NCI-H82 treated with DMSO at 0.1 percent for 48 hours (cell line): ENCODE measurements at regions not wholly inside any gene's neighbourhood (a gene's known extent, or its start where the extent isn't known, plus 50 kb on each side); places are given as distances from the start of the nearest gene placed in this dataset.
A peak's percentile ranks its signal among the peaks of the same experiment; 100 is the strongest.

Experiments
- DNase-seq: peaks from one replicate; lab custom pipeline; 2025; ENCODE audit not compliant: unreplicated experiment; lab: John Stamatoyannopoulos, UW

DNA sequence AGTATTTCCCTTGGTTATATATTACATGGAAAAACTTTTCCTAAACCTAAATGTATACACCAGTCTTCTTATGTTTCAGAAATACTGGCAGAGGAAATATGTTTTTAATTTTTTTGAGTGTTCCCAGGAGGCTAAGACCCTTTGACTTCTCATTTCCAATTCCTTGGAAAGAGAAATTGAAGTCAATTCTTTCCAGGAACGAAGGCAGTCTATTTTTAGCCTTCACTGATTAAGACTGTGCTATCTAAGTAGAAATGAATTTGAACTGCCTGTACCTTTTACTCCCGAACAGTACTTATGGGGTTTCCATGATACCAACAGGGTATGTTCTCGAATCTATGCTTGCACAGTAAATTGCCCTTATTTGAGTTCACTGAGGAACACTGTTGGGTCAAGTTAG is 340.3 kb upstream of the CD180 start:
- no peak for DNase-seq

DNA sequence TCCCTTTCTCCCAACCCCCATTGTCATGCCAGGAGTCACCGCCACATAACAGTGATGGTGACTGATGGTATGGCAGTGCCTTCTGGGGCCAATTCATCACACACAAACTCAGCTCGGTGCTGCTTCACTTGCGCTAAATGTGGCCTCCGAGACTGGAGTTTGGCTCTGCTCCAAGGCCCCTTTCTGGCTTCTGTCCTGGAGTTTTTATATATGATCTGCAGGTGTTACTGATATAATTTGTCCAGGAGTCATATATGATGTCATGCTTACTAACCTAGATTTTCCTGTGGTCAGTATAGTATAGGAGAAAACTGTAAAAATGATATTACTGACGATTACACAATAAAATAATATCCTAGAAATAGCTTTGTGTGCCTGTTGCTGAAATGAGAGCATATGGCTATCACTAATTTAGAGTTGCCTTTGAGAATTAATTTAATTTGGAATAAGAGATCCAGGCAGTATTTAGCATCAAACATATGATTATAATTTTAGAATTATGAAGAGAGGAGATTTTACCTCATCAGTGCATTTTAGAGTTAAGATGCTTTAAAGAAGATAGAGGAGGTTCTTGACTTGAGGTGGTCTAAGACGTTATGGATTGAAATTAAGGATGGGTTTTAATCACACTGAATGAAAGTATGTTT is 334.1 kb upstream of the CD180 start:
- DNase-seq: no peak

DNA sequence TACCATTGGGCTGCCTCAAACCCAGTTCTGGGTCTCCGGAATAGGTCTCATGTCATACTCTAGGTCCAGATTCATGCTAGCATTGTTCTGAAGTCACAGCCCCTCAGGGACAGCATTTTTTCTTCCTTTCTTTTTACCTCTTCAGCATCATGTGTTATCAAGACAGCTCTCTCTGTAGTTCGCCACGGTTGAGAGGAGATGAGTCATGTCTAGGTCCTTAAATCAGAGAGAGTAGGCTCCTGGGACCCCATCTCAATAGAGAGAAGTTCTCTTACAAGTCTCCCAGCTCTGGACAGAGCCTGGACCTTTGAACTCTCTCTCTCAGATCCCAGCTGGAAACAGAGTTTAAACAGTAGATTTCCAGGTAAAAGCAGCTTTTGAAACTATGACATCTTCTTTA is 332.4 kb upstream of the CD180 start:
- DNase-seq: no peak

DNA sequence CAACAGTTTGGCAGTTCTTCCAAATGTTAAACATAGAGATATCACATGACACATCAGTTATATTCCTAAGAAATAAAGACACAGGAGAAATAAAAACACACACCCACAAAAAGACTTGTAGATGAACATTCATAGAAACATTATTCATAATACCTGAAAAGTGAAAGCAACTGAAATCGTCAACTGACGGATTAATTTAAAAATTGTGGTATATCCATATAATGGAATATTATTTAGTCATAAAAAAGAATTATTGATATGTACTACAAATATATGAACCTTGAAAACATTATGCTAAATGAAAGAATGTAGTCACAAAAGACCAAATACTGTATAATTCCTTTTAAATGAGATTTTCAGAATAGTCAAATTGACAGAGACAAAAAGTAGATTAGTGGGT is 330.2 kb upstream of the CD180 start:
- no peak for DNase-seq

GRCh38 chr5:67520161-67520908 is 323.7 kb upstream of the CD180 start:
- DNase-seq: no peak

- no peak for DNase-seq
Observed at GRCh38 chr5:67518227-67518626, 321.6 kb upstream of the CD180 start.

DNA sequence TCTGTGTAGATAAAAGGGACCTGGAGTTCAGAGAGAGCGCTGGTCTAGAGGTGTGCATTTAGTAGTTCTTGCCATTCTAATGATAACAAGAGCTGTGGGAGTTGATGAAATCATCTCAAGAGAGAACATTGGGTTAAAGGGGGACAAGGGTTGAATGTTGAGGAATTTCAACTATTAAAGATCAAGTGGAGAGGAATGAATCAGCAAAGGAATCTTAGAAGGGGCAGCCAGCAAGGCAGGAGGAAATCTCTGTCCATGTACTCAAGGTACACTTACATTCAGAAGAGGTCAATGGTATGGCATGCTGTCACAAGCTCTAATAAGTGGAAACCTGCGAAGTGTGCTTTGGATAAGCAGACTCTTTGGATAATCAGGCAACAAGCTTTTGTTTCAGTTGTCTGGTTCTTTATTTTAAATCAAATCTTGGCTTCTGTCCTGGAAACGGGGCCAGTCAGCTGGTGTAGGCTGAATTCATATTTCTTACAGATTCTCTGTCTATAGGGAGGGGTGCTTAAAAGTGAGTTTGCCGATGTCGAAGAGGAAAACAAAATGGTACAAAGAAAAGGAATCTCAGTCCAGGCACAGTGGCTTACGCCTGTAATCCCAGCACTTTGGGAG is 320.5 kb upstream of the CD180 start:
- no peak for DNase-seq

- no peak for DNase-seq
Observed at GRCh38 chr5:67515762-67516161, 319.2 kb upstream of the CD180 start.

DNA sequence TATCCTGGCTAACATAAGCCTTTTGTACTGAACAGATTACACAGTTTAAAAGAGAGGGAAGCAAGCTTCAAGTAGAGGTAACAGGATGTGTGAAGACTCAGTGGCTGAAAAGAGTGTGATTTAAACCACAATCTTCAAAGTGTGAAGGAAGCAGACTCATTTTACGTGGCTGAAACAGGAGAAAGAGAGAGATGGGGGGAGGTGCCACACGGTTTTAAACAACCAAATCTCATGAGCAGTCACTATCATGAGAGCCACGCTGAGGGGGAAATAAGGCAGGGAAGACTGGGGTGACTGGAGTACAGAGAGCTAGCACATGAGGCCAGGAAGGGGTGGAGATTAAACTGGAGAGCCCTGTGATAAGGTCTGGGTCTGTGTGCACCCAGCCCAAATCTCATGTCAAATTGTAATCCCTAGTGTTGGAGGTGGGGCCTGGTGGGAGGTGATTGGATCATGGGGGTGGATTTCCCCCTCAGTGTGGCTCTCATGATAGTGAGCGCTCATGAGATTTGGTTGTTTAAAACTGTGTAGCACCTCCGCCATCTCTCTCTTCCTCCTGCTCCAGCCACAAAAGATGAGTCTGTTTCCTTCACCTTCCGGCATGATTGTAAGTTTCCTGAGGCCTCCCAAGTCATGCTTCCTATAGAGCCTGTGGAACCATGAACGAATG is 318.6 kb upstream of the CD180 start:
- peak; percentile 8 for DNase-seq

DNA sequence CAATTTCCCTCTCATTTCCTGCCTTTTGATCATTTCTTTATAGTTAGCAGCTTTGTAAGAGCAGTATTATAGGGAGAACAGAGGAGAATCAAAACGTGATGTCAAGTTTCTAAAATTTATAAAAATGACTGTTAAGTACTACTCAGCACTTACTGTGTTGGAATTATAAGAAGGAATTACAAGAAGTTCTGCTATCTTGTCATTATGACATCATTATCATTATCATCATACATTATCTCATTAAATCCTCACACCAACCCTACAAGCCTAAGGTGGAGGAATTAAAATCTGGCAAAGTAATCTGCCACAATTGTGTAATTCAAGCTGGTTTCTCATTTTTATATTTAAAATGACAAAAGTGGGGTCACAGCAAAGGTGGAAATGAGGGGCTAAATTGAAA is 316.2 kb upstream of the CD180 start:
- DNase-seq: no peak

DNA sequence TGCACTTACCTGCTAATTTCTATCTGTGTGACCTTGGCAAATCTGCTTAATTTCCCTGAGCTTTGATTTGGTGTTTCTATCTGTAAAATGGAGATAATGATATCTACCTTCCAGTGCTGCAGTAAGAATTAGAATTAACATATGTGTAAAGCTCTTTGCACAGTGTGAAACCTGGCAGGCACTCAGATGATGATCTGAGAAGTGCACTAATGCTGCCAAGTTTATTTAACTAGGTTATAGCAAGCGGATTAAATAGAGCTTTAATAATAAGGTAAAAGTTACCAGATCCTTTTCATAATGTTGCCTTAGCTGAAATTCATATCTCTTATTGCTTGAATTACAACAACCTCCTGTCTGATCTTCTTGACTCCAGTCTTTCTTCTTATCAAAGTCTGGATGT is 315.3 kb upstream of the CD180 start:
- peak; percentile 5 for DNase-seq

DNA sequence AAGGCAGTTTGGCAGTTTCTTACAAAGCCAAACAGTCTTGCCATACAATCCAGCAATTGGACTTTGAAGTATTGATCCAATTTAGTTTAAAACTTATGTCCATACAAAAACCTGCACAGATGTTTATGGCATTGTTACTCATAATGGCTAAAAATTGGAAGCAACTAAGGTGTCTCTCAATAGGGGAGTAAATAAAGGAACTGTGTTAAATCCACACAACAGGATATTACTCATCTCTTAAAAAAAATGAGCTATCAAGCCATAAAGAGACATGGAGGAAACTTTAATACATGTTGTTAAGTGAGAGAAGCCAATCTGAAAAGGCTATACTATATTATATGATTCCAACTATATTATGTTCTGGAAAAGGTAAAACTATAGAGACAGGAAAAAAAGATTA is 313.6 kb upstream of the CD180 start:
- DNase-seq: no peak

GRCh38 chr5:67509402-67510186 is 313.0 kb upstream of the CD180 start:
- DNase-seq: no peak

- no peak for DNase-seq
Observed at GRCh38 chr5:67506241-67506640, 309.6 kb upstream of the CD180 start.

DNA sequence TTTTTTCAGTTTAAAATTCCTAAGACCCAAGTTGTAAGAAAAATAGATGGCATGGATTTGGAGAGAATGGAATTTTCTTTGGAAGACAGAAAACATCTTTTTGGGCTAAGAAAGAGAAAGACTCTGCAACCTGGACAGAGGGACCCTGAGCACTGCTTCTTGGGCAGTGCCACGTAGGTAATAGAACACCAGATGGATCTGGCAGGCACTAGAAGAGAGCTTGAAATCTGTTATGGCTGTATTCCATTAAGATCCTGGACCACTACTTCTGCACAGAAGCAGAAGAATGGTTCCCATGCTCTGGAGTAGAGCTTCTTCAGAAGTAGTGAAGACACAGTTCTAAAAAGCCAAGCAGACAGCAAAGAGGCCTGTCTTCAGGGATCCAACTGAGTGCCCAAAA is 306.4 kb upstream of the CD180 start:
- no peak for DNase-seq

DNA sequence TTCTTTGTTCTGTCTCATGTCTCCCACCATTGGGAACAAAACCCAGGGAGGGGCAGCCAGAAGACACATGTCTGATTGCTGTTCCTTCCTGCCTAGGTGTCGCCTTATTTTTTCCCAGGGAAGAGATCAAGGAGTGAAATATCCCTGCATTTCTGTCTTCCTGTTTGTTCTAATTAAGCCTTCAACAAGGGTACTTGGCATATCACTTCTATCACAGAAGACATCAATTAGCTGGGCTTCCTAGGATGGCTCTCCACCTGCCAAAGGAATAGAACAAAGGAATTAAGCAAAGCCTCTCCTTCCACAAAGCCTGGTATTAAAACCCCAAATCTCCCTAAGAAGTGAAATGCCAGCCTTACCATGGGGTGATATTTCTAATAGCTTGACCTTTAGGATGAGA is 299.5 kb upstream of the CD180 start:
- no peak for DNase-seq

DNA sequence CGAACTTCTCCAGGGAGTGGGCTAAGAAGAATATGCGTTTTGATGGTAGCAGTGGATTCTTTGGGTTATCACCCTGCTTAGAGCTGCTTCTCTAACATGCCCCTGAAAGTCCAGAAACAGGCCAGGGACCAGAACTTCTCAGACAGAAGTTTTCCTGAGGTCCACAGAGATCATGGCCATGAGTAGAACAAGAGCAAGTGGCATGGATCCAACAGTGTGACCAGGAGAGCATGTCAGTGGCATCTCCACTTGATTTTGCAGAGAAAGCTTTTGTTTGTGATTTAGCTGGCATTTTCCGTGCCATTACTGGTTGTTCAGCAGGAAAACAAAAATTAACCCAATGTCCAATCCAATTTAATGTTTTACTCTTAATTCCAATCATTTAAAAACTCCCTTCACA is 298.5 kb upstream of the CD180 start:
- DNase-seq: no peak

DNA sequence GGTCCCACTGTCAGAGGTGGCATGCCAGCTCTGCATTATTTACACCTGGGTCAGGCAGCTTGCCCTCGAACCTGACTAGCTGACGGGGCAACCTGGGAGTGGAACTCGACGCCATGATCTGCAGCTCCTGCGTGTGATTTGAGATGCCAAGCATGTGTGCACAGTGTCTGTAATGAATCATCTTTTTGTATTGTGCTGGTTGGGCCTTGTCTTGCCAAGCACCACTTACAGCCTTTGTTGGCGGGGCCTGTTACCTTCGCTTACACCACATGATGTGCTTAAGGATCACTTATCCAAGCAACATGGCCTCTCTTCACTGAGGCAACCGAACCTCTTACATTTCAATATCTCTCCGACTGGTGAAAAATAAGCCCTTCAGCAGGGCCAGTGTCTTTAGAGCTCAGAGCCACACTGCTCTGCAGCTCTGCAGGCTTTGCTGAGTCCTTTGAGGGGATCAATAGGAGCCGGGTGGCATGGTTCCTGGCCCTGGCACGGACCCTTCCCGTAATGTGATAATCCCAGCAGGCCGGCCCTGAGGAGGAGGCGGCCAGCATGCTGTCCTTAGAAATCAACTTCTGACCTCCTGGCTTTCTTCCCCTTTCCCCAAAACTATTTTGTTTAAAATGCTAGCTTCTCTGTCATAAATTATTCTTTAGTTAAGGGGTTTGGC is 297.7 kb upstream of the CD180 start:
- no peak for DNase-seq

GRCh38 chr5:67493676-67494075 is 297.1 kb upstream of the CD180 start:
- DNase-seq: peak; percentile 1

DNA sequence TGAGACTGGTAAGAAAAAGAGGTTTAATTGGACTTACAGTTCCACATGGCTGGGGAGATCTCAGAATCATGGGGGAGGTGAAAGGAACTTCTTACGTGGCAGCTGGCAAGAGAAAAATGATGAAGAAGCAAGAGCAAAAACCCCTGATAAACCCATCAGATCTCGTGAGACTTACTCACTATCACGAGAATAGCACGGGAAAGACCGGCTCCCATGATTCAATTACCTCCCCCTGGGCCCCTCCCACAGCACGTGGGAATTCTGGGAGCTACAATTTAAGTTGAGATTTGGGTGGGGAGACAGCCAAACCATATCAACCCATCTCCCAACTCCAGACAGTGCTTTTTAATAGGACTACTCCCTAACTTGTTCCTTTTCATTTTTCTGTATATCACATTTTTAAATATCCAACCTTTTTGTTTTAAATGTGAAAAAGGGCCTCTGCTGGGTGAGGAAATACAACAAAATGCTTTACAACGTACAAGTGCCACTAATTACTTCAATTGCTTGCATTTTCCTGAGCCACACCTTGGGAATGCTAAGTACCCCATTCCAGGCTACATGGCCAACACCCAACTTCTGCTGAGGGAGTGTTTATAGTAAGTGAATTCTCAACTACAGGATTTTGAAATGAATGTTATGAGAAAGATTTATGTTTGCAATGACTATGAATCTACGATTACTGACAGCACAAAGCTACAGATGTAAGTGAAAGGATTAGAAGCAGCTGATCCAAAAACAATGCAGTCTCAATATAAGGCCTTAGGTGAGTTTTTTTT is 294.1 kb upstream of the CD180 start:
- DNase-seq: no peak
